ENCODE measurements at regions not wholly inside any gene's neighbourhood (a gene's known extent, or its start where the extent isn't known, plus 50 kb on each side); places are given as distances from the start of the nearest gene placed in this dataset.
A peak's percentile ranks its signal among the peaks of the same experiment; 100 is the strongest.

DNA sequence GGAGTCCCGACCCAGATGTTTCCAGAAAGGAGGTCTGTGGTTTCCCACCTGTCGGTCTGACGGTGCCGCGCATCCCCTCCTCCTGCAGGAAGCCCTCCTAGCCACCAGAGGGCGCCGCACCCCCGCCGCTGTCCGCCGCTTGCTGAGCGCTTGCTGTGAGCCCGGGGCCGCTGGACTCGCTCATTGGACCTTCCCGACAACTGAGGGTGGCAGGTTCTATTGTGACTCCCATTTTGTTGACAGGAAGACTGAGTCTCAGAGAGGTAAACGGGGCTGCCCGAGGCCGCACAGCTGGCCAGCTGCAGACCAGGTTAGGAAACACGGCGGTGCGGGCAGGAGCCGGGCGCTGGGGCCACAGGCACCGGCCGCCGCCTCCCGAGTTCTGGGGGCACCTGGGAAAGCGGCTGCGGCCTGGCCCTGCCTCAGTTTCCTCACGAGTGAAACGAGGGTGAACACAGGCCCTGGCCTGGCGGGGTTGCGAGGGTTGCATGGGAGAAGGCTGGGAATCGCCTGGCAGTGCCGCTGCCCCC is 191.1 kb upstream of the CIBAR2 start:
- dilution Hi-C loops (cut with MboI; ENCODE audit: extremely low pct_ligation_motif_present, low sequenced_read_pairs), result no loop called here
- Histone ChIP-seq H3K36me3 (ENCODE audit: control insufficient read depth in 2 of 2, extremely low read depth in 1 of 2, insufficient read depth in 2 of 2, low read length in 2 of 2) (no peaks in the 10 kb centered on the region), H3K4me3 (ENCODE audit: control insufficient read depth in 2 of 3, extremely low read depth in 1 of 3, insufficient read depth in 2 of 3, low read depth in 1 of 3, low read length in 3 of 3) (no peak overlapping the region), H3K4me1 (ENCODE audit: control insufficient read depth, extremely low read depth, insufficient read depth, low read length) (peaks cover 7% of the 10 kb centered on the region), H4K20me1 (ENCODE audit: control insufficient read depth, extremely low read depth, insufficient read depth, low read length) (peaks cover 4% of the 10 kb centered on the region), H3K79me2 (ENCODE audit: control insufficient read depth, insufficient read depth, low read length) (no peaks in the 10 kb centered on the region), H3K9me3 (ENCODE audit: control insufficient read depth, low read depth, low read length) (no peaks in the 10 kb centered on the region), H3K4me2 (ENCODE audit: control insufficient read depth, extremely low read depth, insufficient read depth, low read depth, low read length) (no peak overlapping the region), H3K9ac (ENCODE audit: control insufficient read depth, extremely low read depth, insufficient read depth, low read length) (no peak overlapping the region), H3K27ac (ENCODE audit: control insufficient read depth, insufficient read depth, low read length) (no peak overlapping the region), H3K27me3 (ENCODE audit: control insufficient read depth, extremely low read depth, insufficient read depth, low read length) (no peaks in the 10 kb centered on the region), H3K9me1 (ENCODE audit: control insufficient read depth, extremely low read depth, insufficient read depth, low read length) (no peaks in the 10 kb centered on the region), H2AFZ (ENCODE audit: control insufficient read depth, low read length) (no peak overlapping the region)
- DNase-seq (ENCODE audit: low read depth, low spot score) (no peak), FAIRE-seq (no peak)
- TF ChIP-seq, protein P1, sequence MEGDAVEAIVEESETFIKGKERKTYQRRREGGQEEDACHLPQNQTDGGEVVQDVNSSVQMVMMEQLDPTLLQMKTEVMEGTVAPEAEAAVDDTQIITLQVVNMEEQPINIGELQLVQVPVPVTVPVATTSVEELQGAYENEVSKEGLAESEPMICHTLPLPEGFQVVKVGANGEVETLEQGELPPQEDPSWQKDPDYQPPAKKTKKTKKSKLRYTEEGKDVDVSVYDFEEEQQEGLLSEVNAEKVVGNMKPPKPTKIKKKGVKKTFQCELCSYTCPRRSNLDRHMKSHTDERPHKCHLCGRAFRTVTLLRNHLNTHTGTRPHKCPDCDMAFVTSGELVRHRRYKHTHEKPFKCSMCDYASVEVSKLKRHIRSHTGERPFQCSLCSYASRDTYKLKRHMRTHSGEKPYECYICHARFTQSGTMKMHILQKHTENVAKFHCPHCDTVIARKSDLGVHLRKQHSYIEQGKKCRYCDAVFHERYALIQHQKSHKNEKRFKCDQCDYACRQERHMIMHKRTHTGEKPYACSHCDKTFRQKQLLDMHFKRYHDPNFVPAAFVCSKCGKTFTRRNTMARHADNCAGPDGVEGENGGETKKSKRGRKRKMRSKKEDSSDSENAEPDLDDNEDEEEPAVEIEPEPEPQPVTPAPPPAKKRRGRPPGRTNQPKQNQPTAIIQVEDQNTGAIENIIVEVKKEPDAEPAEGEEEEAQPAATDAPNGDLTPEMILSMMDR (optimal IDR thresholded peaks at IDR 0.05 in 1 of 3, IDR thresholded peaks at IDR 0.05 in 1 of 3, conservative IDR thresholded peaks at IDR 0.05 in 1 of 3; ENCODE audit: extremely low read depth in 1 of 3, insufficient read depth in 2 of 3, low read length in 3 of 3), result peak; percentile 78 to 97 (median 89)
- no peak for TF ChIP-seq EZH2 (IDR thresholded peaks at IDR 0.05; ENCODE audit: low read length)

DNA sequence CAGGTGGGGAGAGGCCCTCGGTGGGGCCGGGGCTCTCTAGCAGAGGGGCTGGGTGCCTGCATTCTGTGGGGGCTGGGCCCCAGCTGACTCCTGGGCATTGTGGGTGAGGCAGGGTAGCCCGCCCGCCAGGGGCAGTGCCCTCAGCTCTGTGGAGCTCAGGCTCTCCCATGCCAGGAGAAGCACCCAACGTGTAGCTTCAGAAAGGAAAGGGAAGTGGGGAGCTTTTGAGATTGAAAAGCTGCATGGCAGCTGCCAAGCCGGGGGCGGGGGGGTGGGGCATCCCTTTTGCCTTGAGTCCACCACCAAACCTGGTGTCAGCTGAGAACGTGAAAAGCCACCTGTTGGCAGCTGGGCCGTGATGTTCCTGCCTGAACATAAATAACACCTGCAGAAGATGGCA is 192.1 kb upstream of the CIBAR2 start:
- H3K27me3 ChIP-seq (ENCODE audit: control insufficient read depth, extremely low read depth, insufficient read depth, low read length), result no peaks in the 10 kb centered on the region
- H3K79me2 ChIP-seq (ENCODE audit: control insufficient read depth, insufficient read depth, low read length), result no peaks in the 10 kb centered on the region
- H3K36me3 ChIP-seq (ENCODE audit: control insufficient read depth in 2 of 2, extremely low read depth in 1 of 2, insufficient read depth in 2 of 2, low read length in 2 of 2), result no peaks in the 10 kb centered on the region
- TF ChIP-seq, protein P1 (optimal IDR thresholded peaks at IDR 0.05 in 1 of 3, IDR thresholded peaks at IDR 0.05 in 1 of 3, conservative IDR thresholded peaks at IDR 0.05 in 1 of 3; ENCODE audit: extremely low read depth in 1 of 3, insufficient read depth in 2 of 3, low read length in 3 of 3), result no peak
- TF ChIP-seq EZH2 (IDR thresholded peaks at IDR 0.05; ENCODE audit: low read length), result no peak
- no peak overlapping the region for H3K4me3 ChIP-seq (ENCODE audit: control insufficient read depth in 2 of 3, extremely low read depth in 1 of 3, insufficient read depth in 2 of 3, low read depth in 1 of 3, low read length in 3 of 3)
- dilution Hi-C loops (cut with MboI; ENCODE audit: extremely low pct_ligation_motif_present, low sequenced_read_pairs), result no loop called here
- H2AFZ ChIP-seq (ENCODE audit: control insufficient read depth, low read length), result no peak overlapping the region
- H3K4me1 ChIP-seq (ENCODE audit: control insufficient read depth, extremely low read depth, insufficient read depth, low read length), result peaks cover 7% of the 10 kb centered on the region
- no peak overlapping the region for H3K4me2 ChIP-seq (ENCODE audit: control insufficient read depth, extremely low read depth, insufficient read depth, low read depth, low read length)
- H4K20me1 ChIP-seq (ENCODE audit: control insufficient read depth, extremely low read depth, insufficient read depth, low read length), result peaks cover 4% of the 10 kb centered on the region
- no peaks in the 10 kb centered on the region for H3K9me3 ChIP-seq (ENCODE audit: control insufficient read depth, low read depth, low read length)
- H3K9me1 ChIP-seq (ENCODE audit: control insufficient read depth, extremely low read depth, insufficient read depth, low read length), result no peaks in the 10 kb centered on the region
- H3K27ac ChIP-seq (ENCODE audit: control insufficient read depth, insufficient read depth, low read length), result no peak overlapping the region
- FAIRE-seq (no peak), DNase-seq (ENCODE audit: low read depth, low spot score) (no peak)
- H3K9ac ChIP-seq (ENCODE audit: control insufficient read depth, extremely low read depth, insufficient read depth, low read length), result no peak overlapping the region
